ENCODE measurements at regions not wholly inside any gene's neighbourhood (a gene's known extent, or its start where the extent isn't known, plus 50 kb on each side); places are given as distances from the start of the nearest gene placed in this dataset.

DNA sequence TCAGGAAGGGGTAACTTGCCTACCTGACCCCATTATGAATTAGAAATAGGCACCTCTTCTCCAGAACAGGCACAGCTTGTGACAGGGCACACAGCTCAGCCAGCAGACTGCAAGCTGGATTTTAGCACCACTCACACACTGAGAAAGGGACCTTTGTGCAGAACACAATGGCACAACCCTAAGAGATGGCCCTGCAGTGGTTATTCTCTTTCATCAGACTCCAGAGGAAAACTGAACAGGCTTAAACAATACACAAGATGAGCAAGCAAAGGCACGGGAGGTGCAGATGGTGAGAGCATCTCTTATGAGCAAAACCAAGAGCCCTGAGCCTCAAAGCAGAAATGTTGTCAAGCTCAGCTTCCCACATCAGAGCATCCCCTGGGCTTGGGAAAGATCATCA, 93.8 kb upstream of the LRRC55 start:
- no peak overlapping the region for H3K27ac ChIP-seq
- no peak for DNase-seq (ENCODE audit: low spot score)
- TF ChIP-seq, protein P1, sequence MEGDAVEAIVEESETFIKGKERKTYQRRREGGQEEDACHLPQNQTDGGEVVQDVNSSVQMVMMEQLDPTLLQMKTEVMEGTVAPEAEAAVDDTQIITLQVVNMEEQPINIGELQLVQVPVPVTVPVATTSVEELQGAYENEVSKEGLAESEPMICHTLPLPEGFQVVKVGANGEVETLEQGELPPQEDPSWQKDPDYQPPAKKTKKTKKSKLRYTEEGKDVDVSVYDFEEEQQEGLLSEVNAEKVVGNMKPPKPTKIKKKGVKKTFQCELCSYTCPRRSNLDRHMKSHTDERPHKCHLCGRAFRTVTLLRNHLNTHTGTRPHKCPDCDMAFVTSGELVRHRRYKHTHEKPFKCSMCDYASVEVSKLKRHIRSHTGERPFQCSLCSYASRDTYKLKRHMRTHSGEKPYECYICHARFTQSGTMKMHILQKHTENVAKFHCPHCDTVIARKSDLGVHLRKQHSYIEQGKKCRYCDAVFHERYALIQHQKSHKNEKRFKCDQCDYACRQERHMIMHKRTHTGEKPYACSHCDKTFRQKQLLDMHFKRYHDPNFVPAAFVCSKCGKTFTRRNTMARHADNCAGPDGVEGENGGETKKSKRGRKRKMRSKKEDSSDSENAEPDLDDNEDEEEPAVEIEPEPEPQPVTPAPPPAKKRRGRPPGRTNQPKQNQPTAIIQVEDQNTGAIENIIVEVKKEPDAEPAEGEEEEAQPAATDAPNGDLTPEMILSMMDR (IDR thresholded peaks at IDR 0.05): no peak
- H3K4me3 ChIP-seq: no peak overlapping the region

- DNase-seq (ENCODE audit: low spot score): no peak
- TF ChIP-seq, protein P1 (IDR thresholded peaks at IDR 0.05): no peak
- H3K27ac ChIP-seq: no peak overlapping the region
- no peak overlapping the region for H3K4me3 ChIP-seq
These were observed 89.6 kb upstream of the LRRC55 start for GRCh38 chr11:57092028-57092698.

DNA sequence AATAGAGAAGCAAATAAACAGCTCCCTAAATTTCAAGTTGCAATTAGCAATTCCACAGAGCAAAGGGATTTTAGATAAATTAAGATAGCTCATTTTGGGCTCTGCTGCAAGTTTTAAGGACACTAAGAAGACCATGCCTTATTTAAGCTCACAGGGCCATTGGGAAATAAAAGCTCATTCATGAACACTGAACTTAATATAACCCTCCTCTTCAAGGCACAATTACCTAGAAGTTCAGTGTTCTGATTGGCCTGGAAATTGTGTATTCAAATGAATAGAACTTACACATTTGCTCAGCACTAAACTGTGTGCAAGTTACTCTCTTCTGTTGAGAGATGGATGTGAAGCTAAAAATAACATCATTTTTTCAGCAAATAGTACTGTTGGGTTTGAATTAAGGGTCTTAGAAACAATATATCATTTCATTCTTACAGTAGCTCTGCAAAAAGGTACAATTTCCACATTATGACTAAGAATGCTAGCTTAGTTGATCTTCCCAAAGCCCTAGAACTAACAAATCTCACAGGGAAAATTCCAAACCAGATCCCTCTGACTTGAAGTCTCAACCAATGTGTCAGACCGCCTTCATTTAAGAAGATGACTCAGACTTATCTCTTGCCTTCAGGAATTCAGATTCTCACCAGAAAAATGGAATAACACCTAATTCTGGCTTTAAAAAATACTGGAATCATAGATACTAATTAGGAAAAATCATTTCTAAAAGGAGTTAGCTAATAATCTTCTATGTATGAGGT, 87.4 kb upstream of the LRRC55 start:
- TF ChIP-seq, protein P1 (IDR thresholded peaks at IDR 0.05): no peak
- Histone ChIP-seq H3K4me3 (no peak overlapping the region), H3K27ac (no peak overlapping the region)
- DNase-seq (ENCODE audit: low spot score): no peak

DNA sequence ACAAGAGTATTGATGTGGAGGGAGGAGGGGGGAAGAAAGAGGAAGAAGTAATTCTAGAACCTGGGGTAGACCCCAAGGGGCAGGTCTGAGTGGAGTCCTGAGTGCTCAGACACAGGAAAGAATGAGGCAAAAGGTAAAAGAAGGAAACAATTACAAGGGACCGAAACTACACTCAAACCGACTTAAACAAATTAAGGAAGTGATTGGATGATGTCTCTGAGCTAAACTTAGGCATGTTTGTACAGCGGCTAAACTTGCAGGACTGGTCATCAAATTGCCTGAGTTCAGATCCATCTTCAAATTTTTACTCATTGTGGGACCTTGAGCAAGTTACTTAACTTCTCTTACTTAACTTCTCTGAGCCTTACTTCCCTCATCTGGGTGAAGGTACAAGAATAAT, 86.3 kb upstream of the LRRC55 start:
- TF ChIP-seq, protein P1 (IDR thresholded peaks at IDR 0.05): no peak
- no peak for DNase-seq (ENCODE audit: low spot score)
- Histone ChIP-seq H3K27ac (no peak overlapping the region), H3K4me3 (no peak overlapping the region)

- DNase-seq (ENCODE audit: low spot score): no peak
- no peak overlapping the region for H3K4me3 ChIP-seq
- no peak overlapping the region for H3K27ac ChIP-seq
- TF ChIP-seq, protein P1 (IDR thresholded peaks at IDR 0.05): no peak
These were observed 85.9 kb upstream of the LRRC55 start for GRCh38 chr11:57095896-57096295.

DNA sequence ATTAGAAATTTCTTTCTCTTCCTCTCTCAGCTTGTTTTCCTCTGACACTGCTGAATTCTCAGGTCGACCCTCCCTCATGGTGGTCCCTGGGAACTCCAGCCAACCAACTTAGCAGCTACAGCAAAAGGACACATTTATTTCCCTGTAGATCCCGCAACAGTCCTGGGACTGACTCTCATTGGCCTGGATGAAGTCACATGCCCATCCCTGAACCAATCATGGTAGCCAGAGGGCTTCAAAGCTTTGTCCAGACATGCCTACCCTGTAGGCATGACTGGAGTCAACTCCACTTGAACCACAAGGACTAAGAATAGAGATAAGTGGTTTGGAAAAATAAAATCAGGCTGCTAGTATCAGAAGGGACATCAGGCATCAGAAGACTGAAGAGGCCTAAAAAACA, 84.6 kb upstream of the LRRC55 start:
- DNase-seq (ENCODE audit: low spot score): no peak
- TF ChIP-seq, protein P1 (IDR thresholded peaks at IDR 0.05): no peak
- Histone ChIP-seq H3K4me3 (no peak overlapping the region), H3K27ac (no peak overlapping the region)

- TF ChIP-seq, protein P1 (IDR thresholded peaks at IDR 0.05): no peak
- H3K27ac ChIP-seq: no peak overlapping the region
- H3K4me3 ChIP-seq: no peak overlapping the region
- no peak for DNase-seq (ENCODE audit: low spot score)
These were observed 83.6 kb upstream of the LRRC55 start for GRCh38 chr11:57098191-57098590.

All from coronary artery (tissue), 2 donors.